A549 (cell line): ENCODE measurements at regions not wholly inside any gene's neighbourhood (a gene's known extent, or its start where the extent isn't known, plus 50 kb on each side); places are given as distances from the start of the nearest gene placed in this dataset.

Experiments
- ATAC-seq, 2 experiments: fragments of 200-7000 bp in 1 of 2; fragments of >200 bp in 1 of 2; cut with Nextera tagmentation in 1 of 2; cut with Tn5 transposase in 1 of 2; 3 replicates each; pipeline versions ENCODE4 v1.8.0 to v1.9.1; 2018 to 2020; ENCODE audit warnings: mild to moderate bottlenecking in 1 of 2, moderate library complexity in 1 of 2
- CTCF ChIA-PET: fragments of 300-600 bp; sonication (Branson Sonifier 250); formaldehyde crosslinking; extraction: SDS; loops from one replicate; lab custom pipeline; 2021; ENCODE audit warnings: antibody characterized with exemption, inconsistent platforms; lab: Yijun Ruan, JAX
- POLR2A ChIA-PET: fragments of 350-600 bp; formaldehyde crosslinking; extraction: SDS; loops from one replicate; lab custom pipeline; 2021; ENCODE audit warnings: antibody characterized with exemption, inconsistent platforms; lab: Yijun Ruan, JAX
- DNase-seq, 2 experiments: peaks; one replicate each; pipeline versions ENCODE4 v3.0.0 to v3.0.0-alpha.2; 2011 to 2016; ENCODE audit warnings: low read depth in 1 of 2, low spot score in 1 of 2
- FAIRE-seq: peaks from 2 replicates; lab custom pipeline; 2011; peaks lifted over from hg19 to GRCh38; lab: Jason Lieb, UNC
- H3K27ac ChIP-seq, 2 experiments: fragments of >200 bp; sonication (Bioruptor Twin); formaldehyde crosslinking; 3 replicates each; pipeline ENCODE4 v1.5.1; 2016 to 2017
- H3K4me1 ChIP-seq: fragments of >200 bp; sonication (Bioruptor Twin); formaldehyde crosslinking; 3 replicates; pipeline ENCODE4 v1.6.1; 2016
- H3K4me2 ChIP-seq: fragments of >200 bp; sonication (Bioruptor Twin); formaldehyde crosslinking; 3 replicates; pipeline ENCODE4 v1.6.1; 2016
- H3K4me3 ChIP-seq: fragments of >200 bp; sonication (Bioruptor Twin); formaldehyde crosslinking; 3 replicates; pipeline ENCODE4 v1.5.1; 2016
- H3K9me3 ChIP-seq: fragments of >200 bp; sonication (Bioruptor Twin); formaldehyde crosslinking; 3 replicates; pipeline ENCODE4 v1.6.1; 2016
- CHD2 ChIP-seq: fragments of 150-350 bp; IDR thresholded peaks from 2 replicates; pipeline ENCODE4 v1.6.1; 2014; ENCODE audit warnings: low read length; ENCODE audit not compliant: partially characterized antibody
- ESRRA ChIP-seq: fragments of 150-350 bp; IDR thresholded peaks from 2 replicates; pipeline ENCODE4 v1.6.1; 2014; ENCODE audit warnings: mild to moderate bottlenecking, low read length, borderline replicate concordance
- FOXS1 ChIP-seq: fragments of 250-450 bp; sonication (Bioruptor Pico); IDR thresholded peaks from 2 replicates; pipeline ENCODE4 v1.5.0; 2020; ENCODE audit warnings: mild to moderate bottlenecking, moderate library complexity
- HEYL ChIP-seq: fragments of 250-450 bp; sonication (Bioruptor Pico); IDR thresholded peaks from 2 replicates; pipeline ENCODE4 v1.8.0; 2021; ENCODE audit warnings: mild to moderate bottlenecking, moderate library complexity
- JUNB ChIP-seq: fragments of >200 bp; sonication (Bioruptor Twin); formaldehyde crosslinking; IDR thresholded peaks from 2 replicates; pipeline ENCODE4 v1.6.1; 2016
- PHF8 ChIP-seq: fragments of 200-600 bp; sonication (generic); IDR thresholded peaks from 2 replicates; pipeline ENCODE4 v1.6.1; 2016; ENCODE audit warnings: low read depth, mild to moderate bottlenecking, antibody characterized with exemption, moderate library complexity, borderline replicate concordance
- POLR2AphosphoS2 ChIP-seq: conservative IDR thresholded peaks from 2 replicates; pipeline ENCODE4 v1.6.1; 2012; ENCODE audit warnings: low read length, improper control_type of control experiment, inconsistent platforms
- RAD21 ChIP-seq, 2 experiments: fragments of >200 bp in 1 of 2; sonication (Bioruptor Twin) in 1 of 2; formaldehyde crosslinking in 1 of 2; IDR thresholded peaks in 1 of 2; conservative IDR thresholded peaks in 1 of 2; 2 replicates in 1 of 2; 3 replicates in 1 of 2; pipeline ENCODE4 v1.6.1; 2012 to 2018; ENCODE audit warnings: inconsistent platforms in 1 of 2
- RCOR1 ChIP-seq: fragments of 150-350 bp; IDR thresholded peaks from 2 replicates; pipeline ENCODE4 v1.6.1; 2014; ENCODE audit warnings: antibody characterized with exemption, low read length, low read depth
- TFCP2L1 ChIP-seq: fragments of 250-450 bp; sonication (Bioruptor Pico); IDR thresholded peaks from 2 replicates; pipeline ENCODE4 v1.5.0; 2021; ENCODE audit warnings: mild to moderate bottlenecking
- ZC3H11A ChIP-seq: fragments of 450-650 bp; IDR thresholded peaks from 2 replicates; pipeline ENCODE4 v1.6.1; 2014; ENCODE audit warnings: antibody characterized with exemption, mild to moderate bottlenecking
- WGBS: methylation state at CpG from one replicate; pipeline ENCODE4 v1.1.6; 2017; ENCODE audit errors: missing lambda C conversion rate; 5-methylcytosine and 5-hydroxymethylcytosine counted together
- TF ChIP-seq, protein P1 (sequence below): fragments of 200-600 bp; sonication (generic); IDR thresholded peaks from 2 replicates; pipeline ENCODE4 v1.6.1; 2016; ENCODE audit warnings: antibody characterized with exemption, mild to moderate bottlenecking, moderate library complexity
- TF ChIP-seq, protein P2 (sequence below): fragments of >200 bp; sonication (Bioruptor Twin); formaldehyde crosslinking; IDR thresholded peaks from 3 replicates; pipeline ENCODE4 v1.5.1; 2016
- TF ChIP-seq, protein P3 (sequence below): IDR thresholded peaks from 2 replicates; pipeline ENCODE4 v1.6.1; 2012
- TF ChIP-seq, protein P4 (sequence below): fragments of 250-450 bp; sonication (Bioruptor Pico); IDR thresholded peaks from 2 replicates; pipeline ENCODE4 v1.5.0; 2021; ENCODE audit warnings: mild to moderate bottlenecking, moderate library complexity, borderline replicate concordance
- TF ChIP-seq, protein P5 (sequence below): fragments of 150-350 bp; IDR thresholded peaks from 2 replicates; pipeline ENCODE4 v1.6.1; 2014; ENCODE audit warnings: low read depth, mild to moderate bottlenecking, low read length

DNA sequence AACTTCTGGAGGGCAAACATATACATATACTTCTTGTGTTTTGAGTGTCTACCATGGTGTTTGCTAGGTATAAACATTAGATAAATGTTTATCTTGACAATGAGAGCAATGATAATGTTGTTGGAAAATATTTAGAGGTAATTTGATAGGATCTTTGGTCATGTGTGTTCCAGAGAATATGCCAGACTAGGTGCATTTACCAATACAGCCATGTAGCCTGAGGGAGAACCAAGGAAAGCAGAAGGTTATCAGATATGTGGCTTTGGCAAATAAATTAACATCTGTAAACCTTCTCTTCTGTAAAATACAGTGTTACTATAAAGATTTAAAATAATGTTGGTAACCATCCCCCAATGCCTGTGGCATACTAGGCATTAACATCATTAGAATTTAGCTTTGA, 226.8 kb downstream of the C11orf87 start:
- CTCF ChIA-PET = no interaction called here
- Histone ChIP-seq H3K4me2 (no peak overlapping the region), H3K9me3 (no peaks in the 10 kb centered on the region), H3K27ac (no peak overlapping the region), H3K4me1 (no peaks in the 10 kb centered on the region), H3K4me3 (no peak overlapping the region)
- TF ChIP-seq, protein P1, sequence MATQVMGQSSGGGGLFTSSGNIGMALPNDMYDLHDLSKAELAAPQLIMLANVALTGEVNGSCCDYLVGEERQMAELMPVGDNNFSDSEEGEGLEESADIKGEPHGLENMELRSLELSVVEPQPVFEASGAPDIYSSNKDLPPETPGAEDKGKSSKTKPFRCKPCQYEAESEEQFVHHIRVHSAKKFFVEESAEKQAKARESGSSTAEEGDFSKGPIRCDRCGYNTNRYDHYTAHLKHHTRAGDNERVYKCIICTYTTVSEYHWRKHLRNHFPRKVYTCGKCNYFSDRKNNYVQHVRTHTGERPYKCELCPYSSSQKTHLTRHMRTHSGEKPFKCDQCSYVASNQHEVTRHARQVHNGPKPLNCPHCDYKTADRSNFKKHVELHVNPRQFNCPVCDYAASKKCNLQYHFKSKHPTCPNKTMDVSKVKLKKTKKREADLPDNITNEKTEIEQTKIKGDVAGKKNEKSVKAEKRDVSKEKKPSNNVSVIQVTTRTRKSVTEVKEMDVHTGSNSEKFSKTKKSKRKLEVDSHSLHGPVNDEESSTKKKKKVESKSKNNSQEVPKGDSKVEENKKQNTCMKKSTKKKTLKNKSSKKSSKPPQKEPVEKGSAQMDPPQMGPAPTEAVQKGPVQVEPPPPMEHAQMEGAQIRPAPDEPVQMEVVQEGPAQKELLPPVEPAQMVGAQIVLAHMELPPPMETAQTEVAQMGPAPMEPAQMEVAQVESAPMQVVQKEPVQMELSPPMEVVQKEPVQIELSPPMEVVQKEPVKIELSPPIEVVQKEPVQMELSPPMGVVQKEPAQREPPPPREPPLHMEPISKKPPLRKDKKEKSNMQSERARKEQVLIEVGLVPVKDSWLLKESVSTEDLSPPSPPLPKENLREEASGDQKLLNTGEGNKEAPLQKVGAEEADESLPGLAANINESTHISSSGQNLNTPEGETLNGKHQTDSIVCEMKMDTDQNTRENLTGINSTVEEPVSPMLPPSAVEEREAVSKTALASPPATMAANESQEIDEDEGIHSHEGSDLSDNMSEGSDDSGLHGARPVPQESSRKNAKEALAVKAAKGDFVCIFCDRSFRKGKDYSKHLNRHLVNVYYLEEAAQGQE = no peak
- TF ChIP-seq RAD21 (conservative IDR thresholded peaks at IDR 0.05 in 1 of 2, IDR thresholded peaks at IDR 0.05 in 1 of 2) (no peak), HEYL (no peak), FOXS1 (CRISPR knock-in tag) (no peak), ESRRA (no peak)
- ATAC-seq (no peak), DNase-seq (no peak), FAIRE-seq (no peak)
- POLR2A ChIA-PET = no interaction called here

DNA sequence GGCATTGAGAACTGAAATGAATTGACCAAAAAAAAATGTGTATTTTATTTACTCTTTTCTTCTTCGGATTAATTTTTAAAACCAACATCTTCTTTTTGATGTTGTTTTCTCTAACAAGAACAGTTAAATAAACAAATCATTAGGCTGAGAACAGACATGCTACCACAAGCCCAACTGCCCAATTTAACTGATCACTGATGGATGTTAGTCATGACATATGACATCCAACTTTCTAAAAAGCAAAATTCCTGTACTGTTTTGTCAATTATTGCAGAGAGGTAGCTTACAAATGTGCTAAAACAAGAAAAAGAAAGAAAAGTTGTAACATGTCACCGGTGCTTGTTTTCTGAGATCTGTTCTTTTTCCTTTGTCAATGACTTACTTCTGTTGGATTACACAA, 232.1 kb downstream of the C11orf87 start:
- WGBS = 2% methylated on average over 2 of the region's 2 CpGs
- POLR2A ChIA-PET = no interaction called here
- ATAC-seq (no peak), FAIRE-seq (no peak)
- no peak overlapping the region for H3K27ac ChIP-seq
- TF ChIP-seq, protein P2, sequence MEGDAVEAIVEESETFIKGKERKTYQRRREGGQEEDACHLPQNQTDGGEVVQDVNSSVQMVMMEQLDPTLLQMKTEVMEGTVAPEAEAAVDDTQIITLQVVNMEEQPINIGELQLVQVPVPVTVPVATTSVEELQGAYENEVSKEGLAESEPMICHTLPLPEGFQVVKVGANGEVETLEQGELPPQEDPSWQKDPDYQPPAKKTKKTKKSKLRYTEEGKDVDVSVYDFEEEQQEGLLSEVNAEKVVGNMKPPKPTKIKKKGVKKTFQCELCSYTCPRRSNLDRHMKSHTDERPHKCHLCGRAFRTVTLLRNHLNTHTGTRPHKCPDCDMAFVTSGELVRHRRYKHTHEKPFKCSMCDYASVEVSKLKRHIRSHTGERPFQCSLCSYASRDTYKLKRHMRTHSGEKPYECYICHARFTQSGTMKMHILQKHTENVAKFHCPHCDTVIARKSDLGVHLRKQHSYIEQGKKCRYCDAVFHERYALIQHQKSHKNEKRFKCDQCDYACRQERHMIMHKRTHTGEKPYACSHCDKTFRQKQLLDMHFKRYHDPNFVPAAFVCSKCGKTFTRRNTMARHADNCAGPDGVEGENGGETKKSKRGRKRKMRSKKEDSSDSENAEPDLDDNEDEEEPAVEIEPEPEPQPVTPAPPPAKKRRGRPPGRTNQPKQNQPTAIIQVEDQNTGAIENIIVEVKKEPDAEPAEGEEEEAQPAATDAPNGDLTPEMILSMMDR = no peak
- TF ChIP-seq, protein P3, sequence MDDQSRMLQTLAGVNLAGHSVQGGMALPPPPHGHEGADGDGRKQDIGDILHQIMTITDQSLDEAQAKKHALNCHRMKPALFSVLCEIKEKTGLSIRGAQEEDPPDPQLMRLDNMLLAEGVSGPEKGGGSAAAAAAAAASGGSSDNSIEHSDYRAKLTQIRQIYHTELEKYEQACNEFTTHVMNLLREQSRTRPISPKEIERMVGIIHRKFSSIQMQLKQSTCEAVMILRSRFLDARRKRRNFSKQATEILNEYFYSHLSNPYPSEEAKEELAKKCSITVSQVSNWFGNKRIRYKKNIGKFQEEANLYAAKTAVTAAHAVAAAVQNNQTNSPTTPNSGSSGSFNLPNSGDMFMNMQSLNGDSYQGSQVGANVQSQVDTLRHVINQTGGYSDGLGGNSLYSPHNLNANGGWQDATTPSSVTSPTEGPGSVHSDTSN = no peak
- TF ChIP-seq RAD21 (conservative IDR thresholded peaks at IDR 0.05 in 1 of 2, IDR thresholded peaks at IDR 0.05 in 1 of 2) = no peak
- no peak for TF ChIP-seq POLR2AphosphoS2
- TF ChIP-seq CHD2 = no peak
- TF ChIP-seq, protein P1 = no peak
- TF ChIP-seq TFCP2L1 (CRISPR knock-in tag) = no peak
- TF ChIP-seq RCOR1 = no peak
- TF ChIP-seq, all 56 proteins: peak for 0
- no peaks in the 10 kb centered on the region for H3K9me3 ChIP-seq
- H3K4me3 ChIP-seq = no peak overlapping the region
- no peak for DNase-seq
- CTCF ChIA-PET = no interaction called here
- no peaks in the 10 kb centered on the region for H3K4me1 ChIP-seq
- H3K4me2 ChIP-seq = no peak overlapping the region

DNA sequence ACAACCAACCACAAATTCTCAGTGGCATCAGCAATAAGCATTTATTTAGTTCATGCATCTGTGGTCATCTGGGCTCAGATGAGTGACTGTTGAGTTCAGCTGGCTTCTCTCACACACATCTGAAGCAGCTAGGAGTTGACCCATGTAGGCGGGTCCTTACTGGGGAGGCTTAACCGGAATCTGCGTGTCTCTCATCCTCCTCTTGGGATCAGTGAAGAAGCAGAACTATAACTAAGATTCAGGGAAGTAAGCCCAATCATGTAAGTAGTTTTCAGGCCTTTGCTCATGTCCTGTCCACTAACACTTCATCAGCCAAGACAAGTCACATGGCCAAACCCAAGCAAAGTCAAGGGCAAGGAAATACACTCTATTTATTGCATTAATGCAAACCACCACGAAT, 236.2 kb downstream of the C11orf87 start:
- H3K9me3 ChIP-seq = no peaks in the 10 kb centered on the region
- no peak overlapping the region for H3K27ac ChIP-seq
- no peak for ATAC-seq
- no peak overlapping the region for H3K4me3 ChIP-seq
- WGBS = 0% methylated on average over 4 of the region's 4 CpGs
- no peaks in the 10 kb centered on the region for H3K4me1 ChIP-seq
- ChIA-PET CTCF (no interaction called here), POLR2A (no interaction called here)
- H3K4me2 ChIP-seq = no peak overlapping the region
- FAIRE-seq = no peak
- no peak for DNase-seq
- TF ChIP-seq PHF8 = no peak
- TF ChIP-seq, protein P2 = no peak
- TF ChIP-seq HEYL = no peak
- TF ChIP-seq JUNB = no peak
- TF ChIP-seq, protein P4, sequence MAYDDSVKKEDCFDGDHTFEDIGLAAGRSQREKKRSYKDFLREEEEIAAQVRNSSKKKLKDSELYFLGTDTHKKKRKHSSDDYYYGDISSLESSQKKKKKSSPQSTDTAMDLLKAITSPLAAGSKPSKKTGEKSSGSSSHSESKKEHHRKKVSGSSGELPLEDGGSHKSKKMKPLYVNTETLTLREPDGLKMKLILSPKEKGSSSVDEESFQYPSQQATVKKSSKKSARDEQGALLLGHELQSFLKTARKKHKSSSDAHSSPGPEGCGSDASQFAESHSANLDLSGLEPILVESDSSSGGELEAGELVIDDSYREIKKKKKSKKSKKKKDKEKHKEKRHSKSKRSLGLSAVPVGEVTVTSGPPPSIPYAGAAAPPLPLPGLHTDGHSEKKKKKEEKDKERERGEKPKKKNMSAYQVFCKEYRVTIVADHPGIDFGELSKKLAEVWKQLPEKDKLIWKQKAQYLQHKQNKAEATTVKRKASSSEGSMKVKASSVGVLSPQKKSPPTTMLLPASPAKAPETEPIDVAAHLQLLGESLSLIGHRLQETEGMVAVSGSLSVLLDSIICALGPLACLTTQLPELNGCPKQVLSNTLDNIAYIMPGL = no peak
- no peak for TF ChIP-seq ESRRA
- TF ChIP-seq, protein P5, sequence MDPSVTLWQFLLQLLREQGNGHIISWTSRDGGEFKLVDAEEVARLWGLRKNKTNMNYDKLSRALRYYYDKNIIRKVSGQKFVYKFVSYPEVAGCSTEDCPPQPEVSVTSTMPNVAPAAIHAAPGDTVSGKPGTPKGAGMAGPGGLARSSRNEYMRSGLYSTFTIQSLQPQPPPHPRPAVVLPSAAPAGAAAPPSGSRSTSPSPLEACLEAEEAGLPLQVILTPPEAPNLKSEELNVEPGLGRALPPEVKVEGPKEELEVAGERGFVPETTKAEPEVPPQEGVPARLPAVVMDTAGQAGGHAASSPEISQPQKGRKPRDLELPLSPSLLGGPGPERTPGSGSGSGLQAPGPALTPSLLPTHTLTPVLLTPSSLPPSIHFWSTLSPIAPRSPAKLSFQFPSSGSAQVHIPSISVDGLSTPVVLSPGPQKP = no peak
- TF ChIP-seq ZC3H11A = no peak
